HEK293 (cell line): ENCODE measurements at regions not wholly inside any gene's neighbourhood (a gene's known extent, or its start where the extent isn't known, plus 50 kb on each side); places are given as distances from the start of the nearest gene placed in this dataset.

Experiments used
- CTCF ChIA-PET: fragments of 350-600 bp; formaldehyde crosslinking; extraction: SDS; loops from one replicate; lab custom pipeline; 2021; ENCODE audit warnings: antibody characterized with exemption; lab: Yijun Ruan, JAX
- POLR2A ChIA-PET: fragments of 300-600 bp; formaldehyde crosslinking; extraction: SDS; loops from one replicate; lab custom pipeline; 2020; ENCODE audit warnings: antibody characterized with exemption, inconsistent platforms; lab: Yijun Ruan, JAX
- H3K27ac ChIP-seq: fragments of 200-500 bp; sonication (Bioruptor generic); 2 replicates; pipeline ENCODE4 v1.5.1; 2014; ENCODE audit warnings: low read depth, low read length, control low read depth, inconsistent platforms; ENCODE audit errors: extremely low read depth
- H3K36me3 ChIP-seq, 2 experiments: fragments of 200-500 bp in 1 of 2; sonication (Bioruptor generic) in 1 of 2; 1 replicate in 1 of 2; 2 replicates in 1 of 2; pipeline ENCODE4 v1.5.1; 2014 to 2017; ENCODE audit warnings: inconsistent platforms in 2 of 2, low read length in 2 of 2; ENCODE audit not compliant: control insufficient read depth in 2 of 2, insufficient read depth in 1 of 2
- H3K4me1 ChIP-seq: fragments of 200-500 bp; sonication (Bioruptor generic); 2 replicates; pipeline ENCODE4 v1.5.1; 2014; ENCODE audit warnings: mild to moderate bottlenecking, low read length, inconsistent platforms; ENCODE audit not compliant: control insufficient read depth, insufficient read depth
- H3K4me3 ChIP-seq: 2 replicates; pipeline ENCODE4 v1.5.1; 2011; ENCODE audit warnings: low read depth, mild to moderate bottlenecking, control low read depth, low read length, moderate library complexity
- H3K9me3 ChIP-seq: fragments of 200-500 bp; sonication (Bioruptor generic); 2 replicates; pipeline ENCODE4 v1.5.1; 2014; ENCODE audit warnings: low read depth, low read length, inconsistent platforms; ENCODE audit not compliant: control insufficient read depth, insufficient read depth
- KLF16 ChIP-seq: fragments of 450-650 bp; formaldehyde crosslinking; IDR thresholded peaks from 2 replicates; pipeline ENCODE4 v1.5.1; 2017; ENCODE audit warnings: missing biosample characterization, missing genetic modification characterization
- MZF1 ChIP-seq: fragments of 450-650 bp; formaldehyde crosslinking; IDR thresholded peaks from 2 replicates; pipeline ENCODE4 v1.5.1; 2017; ENCODE audit warnings: missing biosample characterization, missing genetic modification characterization, borderline replicate concordance
- PRDM1 ChIP-seq: fragments of 450-650 bp; formaldehyde crosslinking; IDR thresholded peaks from 2 replicates; pipeline ENCODE4; 2016; ENCODE audit warnings: missing biosample characterization, missing genetic modification characterization
- ZBTB20 ChIP-seq: fragments of 450-650 bp; formaldehyde crosslinking; IDR thresholded peaks from 2 replicates; pipeline ENCODE4 v1.5.1; 2016; ENCODE audit warnings: missing biosample characterization, missing genetic modification characterization
- ZBTB21 ChIP-seq: fragments of 450-650 bp; formaldehyde crosslinking; IDR thresholded peaks from 2 replicates; pipeline ENCODE4 v1.5.1; 2017; ENCODE audit warnings: missing biosample characterization, missing genetic modification characterization
- ZFHX2 ChIP-seq: fragments of 450-650 bp; formaldehyde crosslinking; conservative IDR thresholded peaks from 2 replicates; pipeline ENCODE4 v1.5.1; 2016; ENCODE audit warnings: missing biosample characterization, missing genetic modification characterization
- ZFP69B ChIP-seq: fragments of 450-650 bp; formaldehyde crosslinking; IDR thresholded peaks from 2 replicates; pipeline ENCODE4 v1.5.1; 2016; ENCODE audit warnings: missing biosample characterization, missing genetic modification characterization
- ZNF211 ChIP-seq: fragments of 450-650 bp; formaldehyde crosslinking; IDR thresholded peaks from 2 replicates; pipeline ENCODE4 v1.5.1; 2016; ENCODE audit warnings: low read depth, missing biosample characterization, missing genetic modification characterization
- ZNF221 ChIP-seq: fragments of 450-650 bp; formaldehyde crosslinking; IDR thresholded peaks from 2 replicates; pipeline ENCODE4 v1.5.1; 2017; ENCODE audit warnings: missing biosample characterization, missing genetic modification characterization, borderline replicate concordance
- ZNF302 ChIP-seq: fragments of 450-650 bp; formaldehyde crosslinking; IDR thresholded peaks from 2 replicates; pipeline ENCODE4 v1.5.1; 2016; ENCODE audit warnings: missing biosample characterization, missing genetic modification characterization, low read depth
- ZNF311 ChIP-seq: fragments of 450-650 bp; formaldehyde crosslinking; IDR thresholded peaks from 2 replicates; pipeline ENCODE4 v1.5.1; 2017; ENCODE audit warnings: missing biosample characterization, missing genetic modification characterization, borderline replicate concordance
- ZNF473 ChIP-seq: fragments of 450-650 bp; formaldehyde crosslinking; IDR thresholded peaks from 2 replicates; pipeline ENCODE4 v1.5.1; 2017; ENCODE audit warnings: missing biosample characterization, missing genetic modification characterization
- ZNF501 ChIP-seq: fragments of 450-650 bp; formaldehyde crosslinking; IDR thresholded peaks from 2 replicates; pipeline ENCODE4 v1.5.1; 2016; ENCODE audit warnings: missing biosample characterization, missing genetic modification characterization
- ZNF510 ChIP-seq: fragments of 450-650 bp; formaldehyde crosslinking; IDR thresholded peaks from 2 replicates; pipeline ENCODE4 v1.5.1; 2018; ENCODE audit warnings: mild to moderate bottlenecking, missing genetic modification characterization, missing biosample characterization; ENCODE audit not compliant: insufficient replicate concordance
- ZNF558 ChIP-seq: fragments of 450-650 bp; formaldehyde crosslinking; IDR thresholded peaks from 2 replicates; pipeline ENCODE4 v1.5.1; 2016; ENCODE audit warnings: missing biosample characterization, missing genetic modification characterization
- ZNF626 ChIP-seq: fragments of 450-650 bp; sonication (Bioruptor Pico); formaldehyde crosslinking; IDR thresholded peaks from 2 replicates; pipeline ENCODE4 v1.5.1; 2018; ENCODE audit warnings: missing biosample characterization, missing genetic modification characterization, inconsistent platforms
- ZNF654 ChIP-seq: fragments of 450-650 bp; formaldehyde crosslinking; IDR thresholded peaks from 2 replicates; pipeline ENCODE4 v1.5.1; 2016; ENCODE audit warnings: low read depth, missing biosample characterization, missing genetic modification characterization
- ZNF658 ChIP-seq: fragments of 450-650 bp; formaldehyde crosslinking; IDR thresholded peaks from 2 replicates; pipeline ENCODE4; 2016; ENCODE audit warnings: missing biosample characterization, missing genetic modification characterization
- ZSCAN30 ChIP-seq: fragments of 450-650 bp; IDR thresholded peaks from 2 replicates; pipeline ENCODE4 v1.5.1; 2018; ENCODE audit warnings: missing biosample characterization, mild to moderate bottlenecking, missing genetic modification characterization, moderate library complexity
- TF ChIP-seq, protein P1 (sequence below): fragments of 450-650 bp; formaldehyde crosslinking; IDR thresholded peaks from 2 replicates; pipeline ENCODE4 v1.5.1; 2017; ENCODE audit warnings: missing biosample characterization, missing genetic modification characterization
- TF ChIP-seq, protein P2 (sequence below): fragments of 450-650 bp; formaldehyde crosslinking; IDR thresholded peaks from 2 replicates; pipeline ENCODE4 v1.5.1; 2017; ENCODE audit warnings: missing biosample characterization, missing genetic modification characterization
- TF ChIP-seq, protein P3 (sequence below): fragments of 450-650 bp; formaldehyde crosslinking; IDR thresholded peaks from 2 replicates; pipeline ENCODE4 v1.5.1; 2016; ENCODE audit warnings: missing biosample characterization, missing genetic modification characterization
- TF ChIP-seq, protein P4 (sequence below): fragments of 450-650 bp; formaldehyde crosslinking; IDR thresholded peaks from 2 replicates; pipeline ENCODE4 v1.5.1; 2016; ENCODE audit warnings: missing biosample characterization, missing genetic modification characterization
- TF ChIP-seq, protein P5 (sequence below): fragments of 450-650 bp; formaldehyde crosslinking; IDR thresholded peaks from 2 replicates; pipeline ENCODE4 v1.5.1; 2016; ENCODE audit warnings: missing biosample characterization, missing genetic modification characterization

DNA sequence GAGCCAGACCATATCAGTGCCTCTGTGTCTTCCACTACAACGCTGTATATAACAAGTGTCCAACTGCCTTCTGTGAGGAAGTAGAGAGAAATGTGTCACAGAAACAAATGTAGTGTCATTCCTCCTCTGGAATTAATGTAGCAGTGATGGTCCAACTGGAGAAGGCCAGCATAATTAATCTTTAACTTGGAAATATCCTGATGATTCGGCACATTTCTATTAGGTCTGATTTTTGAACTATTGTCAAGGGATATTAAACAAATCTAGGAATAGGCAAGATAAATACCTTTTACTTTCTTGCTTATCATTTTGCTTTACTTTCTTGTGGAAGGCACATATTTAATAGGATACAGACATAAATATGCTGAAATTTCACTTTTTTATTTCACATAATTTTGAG is 446.2 kb upstream of the ALCAM start (continued):
- TF ChIP-seq ZBTB20 (tag by site-specific recombination) (no peak), MZF1 (tag by site-specific recombination) (no peak), ZNF211 (tag by site-specific recombination) (no peak), ZNF558 (tag by site-specific recombination) (no peak)
- TF ChIP-seq, protein P1, sequence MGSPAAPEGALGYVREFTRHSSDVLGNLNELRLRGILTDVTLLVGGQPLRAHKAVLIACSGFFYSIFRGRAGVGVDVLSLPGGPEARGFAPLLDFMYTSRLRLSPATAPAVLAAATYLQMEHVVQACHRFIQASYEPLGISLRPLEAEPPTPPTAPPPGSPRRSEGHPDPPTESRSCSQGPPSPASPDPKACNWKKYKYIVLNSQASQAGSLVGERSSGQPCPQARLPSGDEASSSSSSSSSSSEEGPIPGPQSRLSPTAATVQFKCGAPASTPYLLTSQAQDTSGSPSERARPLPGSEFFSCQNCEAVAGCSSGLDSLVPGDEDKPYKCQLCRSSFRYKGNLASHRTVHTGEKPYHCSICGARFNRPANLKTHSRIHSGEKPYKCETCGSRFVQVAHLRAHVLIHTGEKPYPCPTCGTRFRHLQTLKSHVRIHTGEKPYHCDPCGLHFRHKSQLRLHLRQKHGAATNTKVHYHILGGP (tag by site-specific recombination): no peak

DNA sequence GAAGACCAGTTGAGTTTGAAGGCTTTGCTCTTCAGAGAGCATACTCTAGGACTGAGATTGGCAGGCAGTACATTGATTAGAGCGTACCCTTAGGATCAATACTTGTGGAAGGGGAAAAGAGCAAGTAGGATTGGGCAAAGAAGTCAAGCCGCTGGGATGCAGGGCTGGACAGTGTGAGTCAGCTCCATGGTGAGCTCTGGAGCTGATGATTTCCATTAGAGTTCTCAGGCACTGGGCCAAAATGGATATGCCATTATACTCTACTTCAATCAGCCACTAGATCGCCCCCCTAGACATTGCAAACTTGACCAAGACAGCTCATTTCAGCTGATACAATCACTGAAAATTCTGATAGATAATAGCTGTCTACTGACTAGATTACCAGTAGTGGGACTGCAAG is 432.7 kb upstream of the ALCAM start:
- ChIA-PET POLR2A (no interaction called here), CTCF (no interaction called here)
- H3K27ac ChIP-seq: no peak overlapping the region

DNA sequence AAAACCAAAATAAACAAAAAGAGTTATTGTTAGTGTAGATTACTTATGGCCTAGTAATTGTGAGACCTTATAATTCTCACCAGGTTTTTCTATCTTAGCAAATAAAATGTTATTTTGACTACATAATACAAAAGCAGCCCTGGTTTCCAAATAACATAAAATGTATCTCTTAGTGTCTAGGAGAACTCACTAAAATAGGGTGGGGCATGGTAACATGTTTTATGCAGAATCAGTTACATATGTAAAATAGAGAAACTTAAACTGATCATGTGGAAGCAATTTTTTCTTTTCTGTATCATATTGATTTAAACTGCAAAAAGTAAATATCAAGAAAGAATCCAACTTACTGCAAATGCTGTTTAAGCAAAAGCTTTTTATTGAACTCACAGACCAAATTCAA is 431.1 kb upstream of the ALCAM start:
- Histone ChIP-seq H3K27ac (no peak overlapping the region), H3K9me3 (no peaks in the 10 kb centered on the region), H3K4me1 (no peaks in the 10 kb centered on the region), H3K4me3 (no peak overlapping the region), H3K36me3 (no peaks in the 10 kb centered on the region)
- POLR2A ChIA-PET: no interaction called here
- CTCF ChIA-PET: no interaction called here
- TF ChIP-seq ZNF211 (tag by site-specific recombination): no peak
- TF ChIP-seq ZNF658: no peak
- no peak for TF ChIP-seq ZFP69B (tag by site-specific recombination)
- no peak for TF ChIP-seq ZNF221 (tag by site-specific recombination)
- TF ChIP-seq ZNF501 (tag by site-specific recombination): no peak
- no peak for TF ChIP-seq ZNF510 (tag by site-specific recombination)
- TF ChIP-seq, protein P2, sequence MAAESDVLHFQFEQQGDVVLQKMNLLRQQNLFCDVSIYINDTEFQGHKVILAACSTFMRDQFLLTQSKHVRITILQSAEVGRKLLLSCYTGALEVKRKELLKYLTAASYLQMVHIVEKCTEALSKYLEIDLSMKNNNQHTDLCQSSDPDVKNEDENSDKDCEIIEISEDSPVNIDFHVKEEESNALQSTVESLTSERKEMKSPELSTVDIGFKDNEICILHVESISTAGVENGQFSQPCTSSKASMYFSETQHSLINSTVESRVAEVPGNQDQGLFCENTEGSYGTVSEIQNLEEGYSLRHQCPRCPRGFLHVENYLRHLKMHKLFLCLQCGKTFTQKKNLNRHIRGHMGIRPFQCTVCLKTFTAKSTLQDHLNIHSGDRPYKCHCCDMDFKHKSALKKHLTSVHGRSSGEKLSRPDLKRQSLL: no peak
- TF ChIP-seq, protein P3, sequence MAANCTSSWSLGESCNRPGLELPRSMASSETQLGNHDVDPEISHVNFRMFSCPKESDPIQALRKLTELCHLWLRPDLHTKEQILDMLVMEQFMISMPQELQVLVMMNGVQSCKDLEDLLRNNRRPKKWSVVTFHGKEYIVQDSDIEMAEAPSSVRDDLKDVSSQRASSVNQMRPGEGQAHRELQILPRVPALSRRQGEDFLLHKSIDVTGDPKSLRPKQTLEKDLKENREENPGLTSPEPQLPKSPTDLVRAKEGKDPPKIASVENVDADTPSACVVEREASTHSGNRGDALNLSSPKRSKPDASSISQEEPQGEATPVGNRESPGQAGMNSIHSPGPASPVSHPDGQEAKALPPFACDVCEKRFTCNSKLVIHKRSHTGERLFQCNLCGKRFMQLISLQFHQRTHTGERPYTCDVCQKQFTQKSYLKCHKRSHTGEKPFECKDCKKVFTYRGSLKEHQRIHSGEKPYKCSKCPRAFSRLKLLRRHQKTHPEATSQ (tag by site-specific recombination): no peak
- no peak for TF ChIP-seq ZNF654 (tag by site-specific recombination)
- TF ChIP-seq, protein P4, sequence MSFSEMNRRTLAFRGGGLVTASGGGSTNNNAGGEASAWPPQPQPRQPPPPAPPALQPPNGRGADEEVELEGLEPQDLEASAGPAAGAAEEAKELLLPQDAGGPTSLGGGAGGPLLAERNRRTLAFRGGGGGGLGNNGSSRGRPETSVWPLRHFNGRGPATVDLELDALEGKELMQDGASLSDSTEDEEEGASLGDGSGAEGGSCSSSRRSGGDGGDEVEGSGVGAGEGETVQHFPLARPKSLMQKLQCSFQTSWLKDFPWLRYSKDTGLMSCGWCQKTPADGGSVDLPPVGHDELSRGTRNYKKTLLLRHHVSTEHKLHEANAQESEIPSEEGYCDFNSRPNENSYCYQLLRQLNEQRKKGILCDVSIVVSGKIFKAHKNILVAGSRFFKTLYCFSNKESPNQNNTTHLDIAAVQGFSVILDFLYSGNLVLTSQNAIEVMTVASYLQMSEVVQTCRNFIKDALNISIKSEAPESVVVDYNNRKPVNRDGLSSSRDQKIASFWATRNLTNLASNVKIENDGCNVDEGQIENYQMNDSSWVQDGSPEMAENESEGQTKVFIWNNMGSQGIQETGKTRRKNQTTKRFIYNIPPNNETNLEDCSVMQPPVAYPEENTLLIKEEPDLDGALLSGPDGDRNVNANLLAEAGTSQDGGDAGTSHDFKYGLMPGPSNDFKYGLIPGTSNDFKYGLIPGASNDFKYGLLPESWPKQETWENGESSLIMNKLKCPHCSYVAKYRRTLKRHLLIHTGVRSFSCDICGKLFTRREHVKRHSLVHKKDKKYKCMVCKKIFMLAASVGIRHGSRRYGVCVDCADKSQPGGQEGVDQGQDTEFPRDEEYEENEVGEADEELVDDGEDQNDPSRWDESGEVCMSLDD (tag by site-specific recombination): no peak
- no peak for TF ChIP-seq ZNF626 (tag by site-specific recombination)
- TF ChIP-seq ZSCAN30 (tag by site-specific recombination): no peak
- no peak for TF ChIP-seq ZBTB21
- TF ChIP-seq ZFHX2 (tag by site-specific recombination): no peak

More for the DNA sequence above, 432.7 kb upstream of the ALCAM start:
- H3K4me1 ChIP-seq: no peaks in the 10 kb centered on the region
- TF ChIP-seq, protein P1 (tag by site-specific recombination): no peak
- TF ChIP-seq ZNF658 (no peak), ZNF302 (no peak), KLF16 (tag by site-specific recombination) (no peak), PRDM1 (tag by site-specific recombination) (no peak), ZNF311 (tag by site-specific recombination) (no peak), ZNF473 (no peak)
- TF ChIP-seq, protein P5, sequence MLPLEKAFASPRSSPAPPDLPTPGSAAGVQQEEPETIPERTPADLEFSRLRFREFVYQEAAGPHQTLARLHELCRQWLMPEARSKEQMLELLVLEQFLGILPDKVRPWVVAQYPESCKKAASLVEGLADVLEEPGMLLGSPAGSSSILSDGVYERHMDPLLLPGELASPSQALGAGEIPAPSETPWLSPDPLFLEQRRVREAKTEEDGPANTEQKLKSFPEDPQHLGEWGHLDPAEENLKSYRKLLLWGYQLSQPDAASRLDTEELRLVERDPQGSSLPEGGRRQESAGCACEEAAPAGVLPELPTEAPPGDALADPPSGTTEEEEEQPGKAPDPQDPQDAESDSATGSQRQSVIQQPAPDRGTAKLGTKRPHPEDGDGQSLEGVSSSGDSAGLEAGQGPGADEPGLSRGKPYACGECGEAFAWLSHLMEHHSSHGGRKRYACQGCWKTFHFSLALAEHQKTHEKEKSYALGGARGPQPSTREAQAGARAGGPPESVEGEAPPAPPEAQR (tag by site-specific recombination): no peak
- TF ChIP-seq, all 188 proteins: peak for 0
- Histone ChIP-seq H3K36me3 (no peaks in the 10 kb centered on the region), H3K9me3 (no peaks in the 10 kb centered on the region), H3K4me3 (no peak overlapping the region)
